Effector CD8-positive, alpha-beta T cell (primary cell): ENCODE measurements at regions not wholly inside any gene's neighbourhood (a gene's known extent, or its start where the extent isn't known, plus 50 kb on each side); places are given as distances from the start of the nearest gene placed in this dataset.

Experiments used
- DNase-seq: peaks from one replicate; lab custom pipeline; 2025; lab: John Stamatoyannopoulos, UW

DNA sequence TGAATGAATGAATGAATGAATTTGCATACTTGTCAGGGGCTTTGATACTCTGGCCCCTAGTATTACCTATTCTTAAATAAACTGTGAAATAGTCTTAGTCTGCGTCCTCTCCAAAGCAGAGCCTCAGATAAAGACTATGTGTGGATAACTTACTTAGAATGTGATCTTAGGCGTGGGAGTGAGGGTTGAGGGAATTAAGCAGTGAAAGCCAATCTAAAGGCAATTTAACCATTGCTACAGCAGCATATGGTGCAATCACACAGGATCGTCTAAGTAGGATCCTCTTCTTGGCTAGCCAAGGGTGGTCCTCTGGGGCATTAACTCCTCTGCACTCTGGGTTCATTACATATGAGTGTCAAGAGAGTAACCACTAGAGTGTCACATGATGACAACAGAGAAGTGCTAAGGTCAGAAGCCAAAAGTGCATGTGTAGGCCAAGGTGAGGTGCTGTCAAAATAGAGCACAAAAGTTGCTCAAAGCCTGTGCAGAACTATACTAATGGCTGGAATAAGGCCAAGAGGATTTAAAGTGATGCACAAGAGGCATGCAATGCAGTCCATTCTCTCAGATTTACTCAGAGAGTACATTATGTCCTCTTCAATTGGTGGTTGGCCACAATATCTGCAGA, 274.4 kb upstream of the SEMA6A start:
- no peak for DNase-seq

DNA sequence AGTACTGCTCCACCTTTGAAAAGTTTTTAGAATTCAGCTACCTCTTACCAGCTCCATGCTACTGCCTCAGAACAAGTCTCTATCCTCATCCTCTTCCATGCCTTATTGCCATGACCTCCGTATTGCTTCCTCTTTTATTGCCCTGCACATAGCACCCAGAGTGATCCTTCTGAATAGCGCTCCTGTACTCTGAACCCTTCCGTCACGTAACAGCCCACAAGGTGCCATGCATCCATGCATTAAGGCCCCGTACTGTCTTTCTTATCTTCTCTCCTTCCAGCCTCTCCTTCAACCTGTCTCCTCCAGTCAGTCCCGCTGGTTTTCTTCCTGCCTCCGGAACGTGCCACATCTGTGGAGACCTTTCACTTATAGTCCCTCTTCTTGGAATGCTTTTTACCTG, 273.3 kb upstream of the SEMA6A start:
- DNase-seq: no peak

DNA sequence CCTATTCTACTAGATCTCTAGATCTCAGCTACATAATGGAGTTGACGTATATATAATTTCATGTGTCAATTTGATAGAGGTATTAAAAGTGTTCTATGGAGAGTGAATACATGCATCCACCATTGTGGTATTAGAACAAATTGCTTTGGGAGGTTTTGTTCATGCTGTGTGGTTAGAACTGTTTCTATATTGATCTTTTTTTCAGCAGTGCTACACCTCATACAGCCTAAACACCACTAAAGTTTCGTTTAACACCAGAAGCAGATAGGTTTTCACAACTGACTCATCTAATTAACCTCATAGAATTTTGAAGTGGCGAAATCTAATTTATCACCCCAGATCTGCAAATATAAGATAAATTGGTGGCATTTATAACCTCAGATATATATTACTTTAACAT, 269.4 kb upstream of the SEMA6A start:
- DNase-seq: no peak

DNA sequence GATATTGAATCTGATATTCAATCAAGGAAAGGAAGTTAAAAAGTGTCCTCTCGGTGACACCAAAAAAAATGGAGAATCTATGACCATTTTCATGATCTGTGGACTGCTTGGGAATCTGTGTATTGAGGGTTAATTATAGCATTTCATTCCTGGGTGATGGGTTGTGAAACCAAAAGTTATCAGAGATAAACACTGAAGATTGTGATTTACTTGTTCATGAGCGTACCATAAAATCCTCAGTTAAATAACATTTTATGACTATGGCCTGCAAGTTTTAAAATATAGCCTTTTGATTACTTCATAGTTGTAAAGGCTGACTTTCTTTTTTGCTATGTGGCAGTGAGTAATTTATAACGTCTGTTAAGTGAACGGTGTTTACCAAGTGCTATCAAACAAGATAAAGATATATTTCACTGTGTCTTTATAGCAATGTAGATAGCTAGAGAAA, 267.9 kb upstream of the SEMA6A start:
- DNase-seq: no peak

DNA sequence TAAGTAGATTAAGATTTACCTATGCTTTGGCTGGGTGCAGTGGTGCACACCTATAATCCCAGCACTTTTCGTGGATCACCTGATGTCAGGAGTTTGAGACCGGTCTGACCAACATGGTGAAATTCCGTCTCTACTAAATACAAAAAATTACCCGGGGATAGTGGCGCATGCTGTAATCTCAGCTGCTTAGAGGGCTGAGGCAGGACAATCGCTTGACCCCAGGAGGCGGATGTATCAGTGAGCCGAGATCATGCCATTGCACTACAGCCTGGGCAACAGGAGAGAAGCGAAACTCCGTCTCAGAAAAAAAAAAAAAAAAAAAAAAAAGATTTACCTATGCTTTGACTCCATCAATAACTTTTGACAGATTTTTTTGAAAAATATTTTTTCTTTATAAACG, 267.1 kb upstream of the SEMA6A start:
- no peak for DNase-seq

DNA sequence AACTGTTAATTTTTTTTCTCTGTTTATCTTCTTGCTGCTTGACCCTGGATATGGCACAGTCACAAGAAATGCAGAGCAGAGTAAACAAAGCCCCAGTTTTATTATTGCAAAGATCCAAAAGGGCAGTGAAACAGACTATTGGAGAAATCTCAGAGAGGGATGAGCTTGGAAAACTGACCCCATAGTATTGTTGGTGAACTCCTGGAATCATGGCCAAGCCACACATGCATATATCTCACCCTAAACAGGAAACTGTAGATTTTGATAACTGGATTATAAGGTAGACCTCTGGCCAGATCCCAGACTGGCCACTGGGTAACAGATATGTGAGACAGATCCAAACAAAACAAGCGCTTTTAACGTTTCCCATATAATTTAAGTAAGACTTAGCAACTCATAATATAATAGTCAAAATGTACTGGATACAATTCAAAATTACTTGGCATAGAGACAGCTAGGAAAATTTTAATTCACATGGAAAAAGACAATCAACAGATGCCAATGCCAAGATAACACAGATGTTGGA, 263.5 kb upstream of the SEMA6A start:
- DNase-seq: no peak

DNA sequence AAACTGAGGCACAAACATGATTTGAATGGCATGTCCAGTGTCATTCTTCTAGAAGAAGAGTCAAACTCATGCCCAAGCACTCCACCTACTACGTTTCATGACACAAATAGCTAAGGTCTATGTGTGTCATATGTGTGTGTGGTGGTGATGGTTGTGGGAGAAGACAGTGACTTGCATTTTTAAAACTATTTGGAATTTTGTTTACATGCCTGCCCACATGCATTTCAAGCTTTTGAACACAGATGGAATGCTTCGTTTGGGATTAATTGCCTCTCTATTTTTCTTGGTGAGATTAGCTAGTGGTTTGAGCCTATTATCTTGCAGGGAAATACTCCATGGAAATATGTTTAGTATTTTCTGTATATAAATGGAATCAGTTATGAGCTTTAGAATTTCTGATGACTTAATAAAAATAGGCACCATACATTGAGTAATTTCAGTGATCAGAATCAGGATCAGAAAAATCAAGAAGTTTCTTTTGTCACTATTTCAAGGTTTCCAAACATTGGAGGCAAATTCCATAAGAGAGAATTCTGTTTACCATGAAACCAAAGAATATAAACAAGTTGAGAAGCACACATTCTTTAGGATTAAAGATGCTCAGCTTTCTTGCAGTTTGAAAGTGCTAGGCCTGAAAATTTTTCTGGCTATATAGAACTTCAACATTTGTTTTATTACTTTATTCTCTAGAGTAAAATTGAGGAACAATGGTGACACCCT, 260.3 kb upstream of the SEMA6A start:
- DNase-seq: no peak

DNA sequence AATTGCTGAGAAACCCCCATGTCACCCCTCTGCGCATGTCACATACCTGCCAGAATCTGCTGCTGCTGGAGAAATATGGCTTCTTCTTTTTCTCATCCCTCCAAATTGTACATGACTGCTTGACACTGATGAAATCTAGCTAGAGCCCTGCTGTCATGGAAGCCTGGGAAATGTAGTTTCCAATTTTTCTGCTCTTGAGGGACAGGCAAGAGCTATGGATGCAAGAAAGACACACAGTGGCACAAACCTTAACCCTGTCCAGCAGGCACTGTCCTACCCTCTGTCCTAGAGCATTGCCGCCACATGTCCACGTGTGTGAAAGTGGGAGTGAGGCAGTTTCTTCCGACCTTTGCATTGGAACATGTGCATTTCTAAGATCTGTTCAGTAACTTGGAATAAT, 255.5 kb upstream of the SEMA6A start:
- DNase-seq: no peak

DNA sequence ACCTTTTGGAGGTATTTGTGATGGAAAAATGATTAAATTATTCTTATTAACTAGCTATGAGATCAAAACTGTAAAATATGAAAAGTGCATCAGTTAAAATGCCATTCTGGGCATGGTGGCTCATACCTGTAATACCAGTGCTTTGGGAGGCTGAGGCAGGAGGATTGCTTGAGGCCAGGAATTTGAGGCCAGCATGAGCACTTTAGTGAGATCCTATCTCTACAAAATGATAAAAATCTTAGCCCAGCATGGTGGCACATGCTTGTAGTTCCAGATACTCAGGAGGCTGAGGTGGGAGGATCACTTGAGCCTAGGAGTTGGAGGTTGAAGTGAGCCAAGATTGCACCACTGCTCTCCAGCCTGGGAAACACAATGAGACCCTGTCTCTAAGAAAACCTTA, 252.5 kb upstream of the SEMA6A start:
- DNase-seq: no peak

DNA sequence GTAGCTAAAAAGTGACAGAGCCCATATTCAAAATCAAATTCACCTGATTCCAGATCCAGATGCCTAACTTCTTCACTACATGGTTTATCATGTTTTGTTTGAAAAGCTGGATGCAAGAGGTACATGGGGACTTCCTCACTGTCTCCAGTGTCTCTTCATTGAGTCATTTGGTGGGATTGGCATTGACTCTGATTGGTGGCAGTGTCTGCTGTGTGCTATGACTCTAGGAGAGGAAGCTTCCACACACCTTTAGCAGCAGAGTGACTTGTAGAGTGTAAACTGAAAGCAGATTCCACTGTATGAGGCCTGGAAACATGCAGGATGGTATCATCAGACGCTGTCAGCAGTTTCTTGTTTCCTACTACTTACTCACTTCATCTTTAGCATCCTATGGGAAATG, 250.9 kb upstream of the SEMA6A start:
- no peak for DNase-seq

DNA sequence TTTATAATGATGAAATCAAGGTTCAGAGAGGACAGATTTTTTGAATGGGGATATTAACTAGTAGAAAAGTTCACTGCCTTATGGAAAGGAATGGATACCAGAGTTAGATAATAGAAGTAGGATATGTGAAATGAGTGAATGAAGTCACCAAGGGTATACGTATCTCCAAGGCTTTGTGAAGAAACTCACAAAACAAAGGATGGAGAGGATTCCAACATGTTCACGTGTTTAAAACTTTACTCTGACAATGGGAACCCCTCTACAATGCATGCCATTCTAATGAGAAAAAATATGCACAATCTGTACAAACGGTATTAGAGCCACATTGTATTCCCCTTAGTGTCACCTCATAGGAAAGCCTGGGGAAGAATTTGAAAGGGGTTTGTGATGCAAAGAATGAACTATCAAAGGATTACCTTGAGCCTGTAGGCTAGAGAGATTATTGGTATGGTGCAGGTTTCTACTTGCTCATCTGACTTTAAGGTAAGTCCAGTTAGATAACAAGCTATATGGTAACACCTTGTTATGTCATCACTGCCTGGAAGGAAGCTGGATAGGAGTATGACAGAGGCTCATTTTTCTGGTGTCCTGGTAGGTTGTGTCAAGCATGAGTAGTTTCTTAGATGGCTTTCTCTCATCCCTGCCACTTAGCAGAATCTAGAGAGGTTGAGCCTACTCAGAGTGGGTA, 250.3 kb upstream of the SEMA6A start:
- no peak for DNase-seq

DNA sequence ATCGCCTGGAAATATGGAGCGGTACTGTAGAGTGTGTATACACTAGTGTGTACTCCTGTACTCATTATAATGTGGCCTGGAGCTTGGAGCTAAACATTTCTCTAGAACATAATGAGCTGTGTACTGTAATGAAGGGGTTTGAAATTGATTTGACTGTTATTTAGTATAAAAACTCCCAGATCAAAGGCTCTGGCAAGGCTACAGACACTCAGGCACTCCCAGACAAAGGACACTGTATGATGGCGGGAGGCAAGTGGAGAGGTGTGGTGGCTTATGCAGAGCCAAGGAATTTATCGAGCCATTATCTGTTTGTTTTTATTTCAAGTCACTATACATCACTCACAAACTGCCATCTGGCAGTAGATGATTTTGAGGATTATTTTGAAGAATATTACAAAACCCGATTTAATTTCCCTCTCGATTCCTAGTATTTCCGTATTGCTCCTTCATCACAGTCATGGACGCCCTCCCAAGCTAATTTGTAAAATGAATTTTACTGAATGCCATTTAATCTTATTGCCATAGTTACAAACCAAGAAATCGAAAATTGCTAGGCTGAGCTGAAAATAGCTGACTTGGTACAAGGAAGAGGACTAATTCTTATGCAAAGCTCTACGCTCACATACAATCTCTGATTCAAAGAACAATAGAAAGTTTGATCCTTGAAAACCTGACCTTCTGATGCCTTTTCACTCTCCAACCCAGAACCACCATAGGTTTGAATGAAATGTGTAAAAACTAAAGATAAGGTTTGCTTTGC, 240.2 kb upstream of the SEMA6A start:
- DNase-seq: no peak

DNA sequence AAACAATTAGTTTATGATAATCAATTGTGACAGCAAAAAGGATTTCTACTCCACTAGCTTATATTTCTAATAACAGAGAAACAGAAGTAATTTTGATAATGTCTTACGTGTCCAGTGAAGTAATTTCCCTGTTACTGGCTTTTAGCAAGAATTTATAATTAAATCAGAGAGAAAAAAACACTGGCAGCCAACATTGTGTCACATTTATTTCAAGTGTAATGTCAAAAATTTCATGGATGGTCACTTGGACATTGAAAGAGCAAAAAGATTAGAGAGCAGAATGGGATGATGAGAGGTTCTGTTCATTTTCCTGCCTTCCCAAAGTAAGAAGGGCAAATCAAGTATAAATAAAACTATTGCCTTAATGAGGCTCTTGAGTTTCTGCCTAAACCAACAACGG, 239.3 kb upstream of the SEMA6A start:
- no peak for DNase-seq

DNA sequence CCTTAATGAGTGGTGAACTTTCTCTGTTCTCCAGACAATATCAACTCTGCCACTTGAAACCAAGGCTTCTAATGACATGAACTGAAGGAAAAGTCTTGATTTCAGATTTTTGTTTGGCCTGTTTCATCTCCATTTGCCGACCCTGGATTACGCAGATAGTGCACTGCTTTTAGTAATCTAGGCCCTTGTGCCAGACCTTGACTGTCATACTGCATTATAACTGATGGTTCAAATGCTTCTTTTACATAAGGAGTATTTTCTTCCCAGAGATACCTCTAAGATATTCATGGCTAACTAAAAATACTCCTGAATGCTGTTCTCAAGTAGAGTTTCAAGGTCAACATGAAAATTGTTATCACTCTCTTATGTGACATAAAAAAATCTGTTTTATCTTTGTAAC, 238.7 kb upstream of the SEMA6A start:
- DNase-seq: no peak

DNA sequence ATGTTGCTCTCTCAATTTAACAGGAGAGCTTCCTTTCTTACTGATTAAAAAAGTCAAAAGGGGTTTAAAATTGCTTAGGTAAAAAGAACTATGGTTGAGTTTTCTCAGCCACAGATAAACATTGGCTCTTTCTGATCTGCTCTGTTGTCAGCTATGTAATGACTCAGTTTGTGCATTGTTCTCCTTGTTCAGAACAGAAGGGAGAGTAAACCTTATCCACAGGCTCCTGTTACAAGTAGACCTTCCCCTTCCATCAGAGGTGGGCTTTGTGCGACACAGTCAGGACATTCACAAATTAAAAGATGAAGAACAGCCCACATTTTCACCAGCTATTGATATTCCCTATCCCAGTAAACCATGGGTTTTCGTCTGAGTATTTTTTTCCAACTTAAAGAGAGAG, 236.3 kb upstream of the SEMA6A start:
- no peak for DNase-seq

DNA sequence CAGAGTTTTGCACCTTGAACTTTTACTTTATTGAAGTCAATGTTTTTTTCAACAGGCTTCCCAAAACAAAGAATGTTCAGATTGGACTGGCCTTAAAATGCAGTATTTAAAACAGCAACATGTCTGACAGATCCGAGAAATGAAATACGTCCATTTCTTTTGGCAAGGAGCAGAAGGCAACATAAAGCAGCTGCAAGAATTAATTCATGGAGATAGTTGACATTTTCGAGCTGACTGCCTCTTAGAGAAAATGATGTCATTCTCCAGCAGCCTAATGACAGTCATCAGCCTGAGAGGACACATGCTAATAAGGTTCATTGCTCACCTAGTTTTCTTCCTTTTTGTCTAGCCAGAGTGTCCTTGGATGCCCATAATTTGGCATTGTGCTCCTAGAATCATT, 232.2 kb upstream of the SEMA6A start:
- DNase-seq: no peak

DNA sequence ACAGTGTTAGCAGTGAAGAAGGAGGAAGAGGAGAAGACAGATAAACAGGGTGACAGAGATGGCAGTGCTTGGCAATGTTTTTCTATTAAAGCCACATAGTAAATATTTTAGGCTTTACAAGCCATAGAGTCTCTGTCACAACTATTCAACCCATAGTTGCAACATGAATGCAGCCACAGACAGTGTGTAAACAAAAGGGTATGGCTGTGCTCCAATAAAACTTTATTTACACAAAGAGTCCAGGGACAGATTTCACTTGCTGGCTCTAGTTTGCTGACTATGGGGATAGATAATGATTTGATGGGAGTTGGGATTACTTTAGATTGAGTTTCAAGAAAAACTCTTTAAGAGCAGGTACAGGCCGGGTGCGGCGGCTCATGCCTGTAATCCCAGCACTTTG, 224.8 kb upstream of the SEMA6A start:
- no peak for DNase-seq

DNA sequence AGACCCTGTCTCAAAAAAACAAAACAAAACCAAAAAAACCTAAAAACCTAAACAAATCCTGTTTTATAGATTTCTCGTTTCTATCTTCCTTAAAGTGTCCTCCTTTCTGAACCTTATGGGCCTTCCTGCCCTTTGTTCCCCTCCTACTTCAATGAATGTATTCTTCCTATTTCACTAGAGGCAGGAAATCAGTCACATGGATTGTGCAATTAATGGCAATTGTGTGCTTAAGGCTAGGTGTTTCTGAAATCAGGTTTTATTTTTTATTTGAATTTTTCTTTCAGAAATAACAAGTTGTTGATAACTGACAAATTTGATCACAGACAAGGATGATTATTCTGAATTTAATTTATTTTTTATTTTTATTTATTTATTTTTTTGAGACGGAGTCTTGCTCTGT, 220.6 kb upstream of the SEMA6A start:
- DNase-seq: no peak

DNA sequence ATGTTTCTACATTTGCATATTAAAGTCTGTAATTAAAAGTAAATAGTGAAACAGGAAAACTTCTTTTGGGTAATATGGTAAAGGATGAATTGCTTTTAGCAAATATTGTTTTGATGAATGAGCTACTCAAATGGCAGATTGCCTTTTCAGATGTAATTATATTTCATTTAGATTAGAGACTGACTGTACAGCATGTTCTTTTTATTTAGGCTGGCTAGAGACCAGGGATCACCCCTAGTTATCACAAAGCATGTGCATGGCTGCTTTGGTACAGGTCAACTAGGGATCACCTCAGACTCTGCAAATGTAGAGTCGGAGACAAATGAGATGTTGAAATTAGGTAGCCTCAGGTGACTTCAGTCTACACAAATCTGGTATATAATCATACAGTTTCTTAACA, 214.9 kb upstream of the SEMA6A start:
- no peak for DNase-seq

DNA sequence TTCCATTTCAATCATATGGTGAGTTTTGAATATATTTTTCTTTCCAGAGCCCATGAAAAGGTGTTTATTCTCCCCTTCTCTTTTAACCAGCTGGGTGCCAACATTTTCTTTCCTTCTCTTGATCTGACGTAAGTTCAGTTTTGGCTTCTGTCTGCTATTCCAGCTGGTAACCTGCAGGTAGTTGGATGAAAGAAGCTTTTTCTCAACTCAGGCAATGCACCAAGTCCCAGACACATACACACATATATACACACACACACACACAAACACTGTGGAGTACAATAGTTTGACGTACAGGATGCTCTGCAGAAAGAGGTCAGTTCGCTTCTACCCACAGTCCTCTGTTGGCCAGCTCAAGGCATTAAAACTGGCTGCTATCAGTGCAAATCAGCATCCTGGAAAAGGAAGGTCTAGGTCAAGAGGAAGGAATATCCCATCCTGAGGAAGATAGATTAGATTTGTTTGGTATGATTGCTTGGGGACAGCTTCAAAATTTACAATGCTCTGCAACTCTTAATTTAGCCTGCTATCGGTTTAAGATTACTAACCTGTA, 214.3 kb upstream of the SEMA6A start:
- no peak for DNase-seq

DNA sequence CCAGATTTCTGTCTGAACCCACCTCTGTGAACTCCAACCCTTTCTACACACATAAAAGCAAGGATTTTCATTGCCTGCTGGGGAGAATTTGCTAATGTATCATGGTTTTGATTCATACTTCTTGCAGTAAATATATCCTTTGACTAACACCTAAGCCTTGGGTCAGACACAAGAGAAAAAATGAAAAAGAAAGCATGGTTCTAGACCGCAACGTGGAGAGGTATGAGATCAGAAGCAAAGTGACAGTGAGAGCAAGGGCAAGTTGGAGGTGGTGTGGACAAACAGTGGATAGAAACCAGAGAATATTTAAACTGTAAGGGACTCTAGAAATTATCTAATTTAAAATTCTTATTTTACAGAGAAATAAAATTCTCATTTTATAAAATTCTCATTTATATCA, 212.9 kb upstream of the SEMA6A start:
- DNase-seq: no peak

DNA sequence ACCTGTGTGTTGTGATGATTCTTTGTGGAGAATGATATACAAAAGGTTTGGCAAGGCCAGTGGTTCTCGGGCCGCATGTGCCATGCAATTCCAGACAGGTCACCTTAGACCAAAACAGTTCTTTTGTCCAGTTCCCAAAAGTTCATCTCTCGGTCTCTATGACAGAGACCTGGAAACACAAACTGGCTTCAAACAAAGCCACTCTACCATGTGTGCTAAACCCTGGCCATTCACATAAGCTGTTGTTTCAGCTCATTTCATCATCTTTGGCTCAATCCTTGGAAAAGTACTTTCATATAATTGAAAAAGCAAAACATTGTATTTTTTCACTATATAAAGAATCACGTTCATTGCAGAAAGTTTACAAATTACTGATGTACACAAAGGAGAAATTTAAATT, 210.5 kb upstream of the SEMA6A start:
- no peak for DNase-seq
